GM19395 (cell line): ENCODE measurements at regions not wholly inside any gene's neighbourhood (a gene's known extent, or its start where the extent isn't known, plus 50 kb on each side); places are given as distances from the start of the nearest gene placed in this dataset.
"Not testable (repeated sequence)": the region's sequence is repeated elsewhere in the genome, so short reads cannot be mapped to it uniquely, and the experiment has no call there.

Experiments used
- ATAC-seq: cut with Tn5 transposase; IDR thresholded peaks from one replicate; pipeline ENCODE4 v1.9.1; 2021; ENCODE audit warnings: mild to moderate bottlenecking, moderate library complexity; ENCODE audit not compliant: unreplicated experiment

DNA sequence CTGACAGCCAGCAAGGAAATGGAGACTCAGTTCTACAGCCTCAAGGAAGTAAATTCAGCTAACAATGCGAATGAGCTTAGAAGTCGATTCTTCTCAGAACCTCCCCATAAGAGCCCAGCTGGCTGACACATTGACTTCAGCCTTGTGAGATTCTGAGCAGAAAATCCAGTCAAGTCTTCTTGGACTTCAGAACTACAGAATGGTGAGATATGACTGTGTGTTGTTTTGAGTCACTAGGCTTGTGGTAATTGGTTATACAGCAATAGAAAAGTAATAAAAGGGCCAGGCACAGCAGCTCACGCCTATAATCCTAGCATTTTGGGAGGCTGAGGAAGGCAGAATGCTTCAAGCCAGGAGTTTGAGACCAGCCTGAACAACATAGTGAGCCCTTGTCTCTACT is 161.8 kb upstream of the IVNS1ABP start:
- no peak for ATAC-seq

DNA sequence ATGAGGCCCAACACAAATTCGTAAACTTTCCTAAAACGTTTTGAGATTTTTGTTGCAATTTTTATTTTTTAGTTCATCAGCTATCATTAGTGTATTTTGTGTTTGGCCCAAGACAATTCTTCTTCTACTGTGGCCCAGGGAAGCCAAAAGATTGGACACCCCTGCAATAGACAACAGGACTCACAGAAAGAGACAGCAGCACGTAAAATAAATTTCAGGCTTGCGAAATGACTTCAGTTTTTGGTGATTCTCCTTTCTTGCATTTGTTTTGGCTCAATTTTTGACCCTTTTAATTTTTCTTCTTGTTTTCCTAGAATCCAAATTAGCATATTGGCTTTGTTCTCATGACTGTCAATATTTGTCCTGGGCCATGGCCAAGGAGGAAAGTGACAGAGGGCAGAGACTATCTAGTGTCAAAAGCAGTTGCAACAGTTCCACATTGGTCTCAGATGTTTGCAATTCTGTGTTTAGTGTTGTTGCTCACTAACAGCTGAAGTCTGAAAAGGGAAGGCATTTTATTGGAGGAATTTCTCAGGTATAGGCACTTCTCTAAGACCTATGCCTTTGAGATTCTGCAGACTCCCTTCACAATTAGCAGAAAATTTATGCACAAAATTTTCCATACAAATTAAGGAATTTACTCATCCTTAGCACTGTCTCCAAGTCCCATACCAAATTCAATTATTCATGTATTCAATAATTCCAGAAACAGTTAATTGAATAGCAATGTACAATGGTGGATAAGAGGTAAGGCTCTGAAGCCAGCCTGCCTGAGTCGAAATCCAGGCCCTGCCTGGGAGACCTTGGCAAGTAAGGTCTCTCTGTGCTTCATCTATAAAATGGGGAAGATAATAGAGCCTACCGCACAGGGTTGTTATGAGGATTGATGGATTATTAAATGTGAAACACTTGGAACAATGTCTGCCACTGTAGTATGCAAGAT is 160.9 kb upstream of the IVNS1ABP start:
- no peak for ATAC-seq

GRCh38 chr1:185474440-185475149 is 157.6 kb upstream of the IVNS1ABP start:
- no peak for ATAC-seq

DNA sequence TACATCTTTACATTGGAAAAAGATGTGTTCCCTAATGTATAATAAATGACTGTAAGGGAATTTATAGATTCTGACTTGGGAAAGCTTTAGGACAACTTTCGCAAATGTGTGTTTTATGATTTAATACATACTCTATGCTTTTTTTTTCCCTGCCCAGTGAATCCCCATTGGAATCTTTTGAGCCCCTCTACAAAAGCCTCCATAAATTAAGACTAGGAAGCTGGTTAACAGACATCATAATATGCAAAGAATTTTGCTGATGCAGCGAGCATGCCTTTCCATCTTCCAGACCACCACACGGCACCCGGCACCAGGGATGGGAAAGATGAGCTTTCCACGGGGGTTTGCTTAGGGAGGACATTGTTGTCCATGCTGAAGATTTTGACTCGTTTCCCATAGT is 156.1 kb upstream of the IVNS1ABP start:
- no peak for ATAC-seq

DNA sequence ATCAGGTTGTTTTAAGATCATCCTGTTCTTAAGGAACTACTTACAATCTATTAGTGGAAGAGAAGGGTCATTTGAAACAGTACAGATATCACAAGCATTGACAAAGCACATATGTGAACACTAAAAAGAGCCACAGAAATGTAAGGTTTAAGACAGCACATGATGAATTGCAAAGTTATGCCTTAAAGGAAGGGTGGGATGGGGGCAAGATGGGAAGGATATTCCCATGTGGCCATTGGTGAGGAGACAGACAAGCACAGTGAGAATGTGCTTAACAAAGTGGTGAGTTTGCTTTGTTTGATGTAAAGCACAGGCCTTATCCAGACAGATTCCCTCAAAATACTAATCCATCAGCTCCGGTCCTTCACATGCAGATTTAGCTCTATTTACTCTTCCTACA is 151.6 kb upstream of the IVNS1ABP start:
- ATAC-seq = no peak

DNA sequence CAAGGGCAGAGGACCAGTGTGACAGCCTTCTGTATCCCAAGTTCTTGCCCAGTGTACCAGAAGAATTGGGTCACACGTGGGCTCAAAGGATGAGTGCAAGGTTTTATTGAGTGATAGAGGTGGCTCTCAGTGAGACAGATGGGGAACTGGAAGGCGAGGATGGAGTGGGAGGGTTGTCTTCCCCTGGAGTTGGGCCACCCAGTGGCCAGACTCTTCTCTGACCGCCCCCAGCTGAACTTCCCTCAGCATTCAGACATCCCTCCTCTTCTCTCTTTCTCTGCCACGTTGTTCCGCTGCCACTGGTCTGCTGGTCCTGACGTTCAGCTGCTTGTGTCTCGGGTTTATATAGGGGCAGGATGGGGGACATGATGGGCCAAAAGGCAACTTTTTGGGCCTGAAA is 150.1 kb upstream of the IVNS1ABP start:
- no peak for ATAC-seq

GRCh38 chr1:185464777-185465176 is 147.7 kb upstream of the IVNS1ABP start:
- ATAC-seq = no peak

GRCh38 chr1:185463433-185463832 is 146.4 kb upstream of the IVNS1ABP start:
- ATAC-seq = no peak

GRCh38 chr1:185463011-185463410 is 146.0 kb upstream of the IVNS1ABP start:
- no peak for ATAC-seq

- not testable (repeated sequence) for ATAC-seq
These were observed 143.7 kb upstream of the IVNS1ABP start for GRCh38 chr1:185460723-185461122.

DNA sequence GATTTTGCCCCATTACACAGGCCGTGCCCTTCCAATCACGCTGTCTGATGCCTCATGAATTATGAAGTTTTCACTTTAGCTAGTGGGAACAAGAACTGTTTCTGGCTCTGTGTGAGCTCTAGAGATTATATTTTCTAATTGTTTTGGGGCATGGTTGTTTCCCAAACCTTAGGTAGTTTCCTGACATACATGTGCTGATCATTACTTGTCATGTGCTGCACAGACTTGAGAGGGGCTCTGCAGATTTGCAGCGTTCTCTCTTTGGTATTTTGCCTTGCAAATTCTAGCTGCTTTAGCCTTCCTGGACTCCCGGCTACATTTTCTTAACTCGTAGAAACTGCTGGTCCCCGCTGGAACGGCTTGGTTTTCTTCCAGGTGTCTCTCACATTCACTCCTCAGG is 142.1 kb upstream of the IVNS1ABP start:
- no peak for ATAC-seq

- no peak for ATAC-seq
These were observed 141.6 kb upstream of the IVNS1ABP start for GRCh38 chr1:185458670-185459069.

- no peak for ATAC-seq
These were observed 136.6 kb upstream of the IVNS1ABP start for GRCh38 chr1:185453496-185454192.

DNA sequence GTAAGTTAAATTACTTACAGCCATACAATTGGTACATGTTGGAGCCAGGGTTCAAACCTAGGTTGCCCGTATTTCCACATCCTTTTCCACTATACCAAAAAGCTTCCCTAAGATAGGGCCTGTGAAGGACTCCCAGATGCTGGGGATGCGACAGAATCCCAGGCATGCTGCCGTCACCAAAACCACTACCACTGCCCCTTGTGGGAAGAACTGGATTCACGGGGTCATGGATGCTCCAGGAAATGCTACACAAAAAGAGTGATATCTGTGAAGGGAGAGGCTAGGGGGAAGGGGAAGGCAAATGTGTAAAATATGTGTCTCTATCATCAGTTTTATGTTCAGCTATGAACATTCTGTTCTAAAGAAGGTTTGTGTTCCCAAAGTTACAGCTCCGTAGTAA is 133.9 kb upstream of the IVNS1ABP start:
- ATAC-seq = no peak

GRCh38 chr1:185450060-185450788 is 133.2 kb upstream of the IVNS1ABP start:
- no peak for ATAC-seq

DNA sequence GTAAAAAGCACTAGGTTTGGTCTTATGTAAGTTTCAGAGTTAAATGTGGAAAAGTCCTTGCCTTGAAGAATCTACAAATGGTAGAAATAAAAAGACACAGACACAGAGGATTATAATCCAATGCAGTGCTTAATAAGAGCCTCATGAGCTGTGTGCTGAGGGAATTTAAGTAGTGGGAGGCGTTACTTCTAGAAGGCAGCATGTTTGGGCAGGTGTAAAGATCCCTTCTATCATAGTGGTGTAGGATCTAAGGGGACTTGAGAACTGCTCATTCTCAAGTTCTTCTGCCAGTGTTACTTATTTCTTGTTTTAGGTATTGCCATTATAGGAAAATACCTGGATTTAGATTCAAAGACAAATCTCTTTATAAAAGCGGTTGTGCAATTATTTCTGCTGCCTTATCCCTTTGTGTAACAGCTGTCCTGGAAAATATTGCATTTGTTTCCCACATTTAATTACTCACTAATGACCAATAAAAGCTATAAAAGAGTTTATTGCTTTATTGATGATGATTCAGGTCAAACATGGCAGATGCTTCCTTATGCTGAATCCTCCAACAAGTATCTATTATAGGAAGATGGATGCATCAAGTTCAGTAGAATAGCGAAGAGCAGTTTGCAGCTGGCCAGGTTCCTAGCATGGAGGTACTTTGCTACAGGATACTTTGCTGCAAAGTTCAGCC is 132.5 kb upstream of the IVNS1ABP start:
- ATAC-seq = no peak

DNA sequence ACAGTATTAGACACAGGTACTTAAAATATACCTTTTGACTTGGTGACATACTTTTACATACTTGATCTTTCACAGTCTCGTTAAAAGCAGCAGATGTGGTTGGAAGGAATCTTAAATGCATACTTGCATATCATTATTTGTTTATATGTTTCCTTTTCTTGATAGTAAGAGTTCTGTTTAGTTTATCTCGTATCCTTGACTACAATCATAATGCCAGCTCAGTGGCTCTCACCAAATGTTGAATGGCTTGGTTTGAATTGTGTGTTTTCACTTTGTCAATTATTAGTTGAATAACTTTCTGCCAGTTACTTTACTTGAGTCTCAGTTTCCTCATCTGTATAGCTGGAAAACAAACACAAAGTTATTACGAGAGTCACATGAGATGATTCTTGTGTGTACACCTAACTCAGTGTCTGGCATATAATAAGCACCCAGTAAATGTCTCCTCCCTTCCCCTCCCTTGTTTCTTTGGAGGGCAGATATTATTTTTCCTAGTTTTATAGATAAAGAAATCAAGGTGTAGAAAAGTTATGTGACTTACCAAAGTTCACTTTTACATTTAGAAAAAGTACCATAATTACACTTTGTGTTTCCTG is 131.6 kb upstream of the IVNS1ABP start:
- no peak for ATAC-seq

DNA sequence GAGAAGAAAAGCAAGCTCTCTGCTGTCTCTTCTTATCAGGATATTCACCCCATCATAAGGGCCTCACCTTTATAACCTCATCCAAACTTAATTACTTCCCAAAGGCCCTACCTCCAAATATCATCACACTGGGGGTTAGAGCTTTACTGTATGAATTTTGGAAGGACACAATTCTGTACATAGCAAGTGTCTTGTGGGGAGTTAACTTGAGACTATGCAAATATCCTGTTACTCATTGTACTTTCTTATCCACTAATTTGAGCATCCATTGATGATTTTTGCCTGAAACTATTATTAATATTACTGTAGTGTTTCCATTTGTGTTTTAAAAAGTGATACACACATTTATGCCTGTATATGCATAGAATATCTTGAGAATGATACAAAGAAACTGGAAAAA is 129.1 kb upstream of the IVNS1ABP start:
- ATAC-seq = no peak

DNA sequence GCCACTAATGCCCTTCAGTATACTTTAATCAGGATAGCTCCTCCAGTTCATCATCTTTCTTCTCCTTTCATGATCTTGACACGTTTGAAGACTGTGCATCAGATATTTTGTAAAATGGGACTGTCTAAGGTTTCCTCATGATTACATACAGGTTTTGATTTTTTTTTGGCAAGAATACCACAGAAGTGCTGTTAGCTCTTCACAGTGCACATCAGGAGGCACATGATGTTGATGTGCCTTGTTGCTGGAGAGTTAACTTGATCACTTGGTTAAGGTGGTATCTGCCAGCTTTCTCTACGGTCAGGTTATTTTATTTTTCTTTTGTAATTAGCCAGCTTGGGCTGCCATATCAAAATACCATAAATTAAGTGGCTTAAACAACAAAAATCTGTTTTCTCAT is 128.6 kb upstream of the IVNS1ABP start:
- ATAC-seq = no peak

GRCh38 chr1:185444676-185445075 is 127.6 kb upstream of the IVNS1ABP start:
- ATAC-seq = no peak
